GM10266 (cell line): ENCODE measurements at regions not wholly inside any gene's neighbourhood (a gene's known extent, or its start where the extent isn't known, plus 50 kb on each side); places are given as distances from the start of the nearest gene placed in this dataset.
"Not testable (repeated sequence)": the region's sequence is repeated elsewhere in the genome, so short reads cannot be mapped to it uniquely, and the experiment has no call there.

Source experiments
- DNase-seq: peaks from one replicate; pipeline ENCODE4 v3.0.0; 2012; ENCODE audit errors: extremely low spot score
- CTCF ChIP-seq: IDR thresholded peaks from 2 replicates; pipeline ENCODE4 v1.5.1; 2012; ENCODE audit warnings: mild to moderate bottlenecking, low read depth; ENCODE audit not compliant: control insufficient read depth, insufficient read depth; ENCODE audit errors: missing control alignments

- no peak for DNase-seq
Observed at GRCh38 chr6:81612136-81612535, 140.3 kb downstream of the TENT5A start.

GRCh38 chr6:81609736-81610135 lies 142.7 kb downstream of the TENT5A start:
- DNase-seq = no peak
- TF ChIP-seq CTCF = no peak

More at GRCh38 chr6:81612136-81612535, 140.3 kb downstream of the TENT5A start:
- TF ChIP-seq CTCF = no peak

GRCh38 chr6:81608776-81609175 lies 143.7 kb downstream of the TENT5A start:
- TF ChIP-seq CTCF = no peak
- DNase-seq = no peak

GRCh38 chr6:81606965-81607381 lies 145.5 kb downstream of the TENT5A start:
- no peak for TF ChIP-seq CTCF
- no peak for DNase-seq

- no peak for TF ChIP-seq CTCF
- no peak for DNase-seq
Observed at GRCh38 chr6:81605526-81605925, 147.0 kb downstream of the TENT5A start.

GRCh38 chr6:81601918-81602317 lies 150.6 kb downstream of the TENT5A start:
- TF ChIP-seq CTCF = no peak
- no peak for DNase-seq

- not testable (repeated sequence) for DNase-seq
Observed at GRCh38 chr6:81600488-81600887, 152.0 kb downstream of the TENT5A start.

- no peak for TF ChIP-seq CTCF
- DNase-seq = no peak
Observed at GRCh38 chr6:81594501-81594900, 158.0 kb downstream of the TENT5A start.
